Uterus (tissue), 2 donors: ENCODE measurements at regions not wholly inside any gene's neighbourhood (a gene's known extent, or its start where the extent isn't known, plus 50 kb on each side); places are given as distances from the start of the nearest gene placed in this dataset.

Source experiments
- POLR2A ChIP-seq, 2 donors: fragments of 450-650 bp; IDR thresholded peaks; one replicate each; pipeline ENCODE4 v1.6.1; 2016; ENCODE audit warnings: antibody characterized with exemption in 2 of 2, mild to moderate bottlenecking in 1 of 2, moderate library complexity in 1 of 2
- TF ChIP-seq, protein P1 (sequence below), 4 experiments: fragments of 200-600 bp in 2 of 4; fragments of 450-650 bp in 2 of 4; sonication (generic) in 2 of 4; IDR thresholded peaks; one replicate each; pipeline ENCODE4 v1.5.1; 2016 to 2019; ENCODE audit warnings: antibody characterized with exemption in 4 of 4, mild to moderate bottlenecking in 2 of 4, moderate library complexity in 1 of 4

DNA sequence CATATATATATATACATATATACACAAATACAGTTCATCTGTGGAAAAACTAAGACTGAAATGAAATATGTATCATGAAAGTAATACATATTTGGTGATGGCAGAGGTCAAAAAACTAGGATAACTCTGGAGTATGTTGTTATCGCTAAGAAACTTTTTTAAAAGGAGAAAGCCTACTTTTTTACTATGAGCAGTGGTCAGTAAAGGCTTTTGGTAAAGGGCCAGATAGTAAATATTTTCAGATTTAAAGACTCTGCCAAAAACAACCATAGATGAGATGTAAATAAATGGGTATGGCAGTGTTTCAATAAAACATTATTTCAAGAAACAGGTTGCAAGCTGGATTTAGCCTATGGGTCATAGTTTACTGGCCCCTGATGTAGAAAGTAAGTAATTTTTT, 93.8 kb upstream of the TGFBR2 start:
- no peak for TF ChIP-seq POLR2A (IDR thresholded peaks at IDR 0.05)
- TF ChIP-seq, protein P1, sequence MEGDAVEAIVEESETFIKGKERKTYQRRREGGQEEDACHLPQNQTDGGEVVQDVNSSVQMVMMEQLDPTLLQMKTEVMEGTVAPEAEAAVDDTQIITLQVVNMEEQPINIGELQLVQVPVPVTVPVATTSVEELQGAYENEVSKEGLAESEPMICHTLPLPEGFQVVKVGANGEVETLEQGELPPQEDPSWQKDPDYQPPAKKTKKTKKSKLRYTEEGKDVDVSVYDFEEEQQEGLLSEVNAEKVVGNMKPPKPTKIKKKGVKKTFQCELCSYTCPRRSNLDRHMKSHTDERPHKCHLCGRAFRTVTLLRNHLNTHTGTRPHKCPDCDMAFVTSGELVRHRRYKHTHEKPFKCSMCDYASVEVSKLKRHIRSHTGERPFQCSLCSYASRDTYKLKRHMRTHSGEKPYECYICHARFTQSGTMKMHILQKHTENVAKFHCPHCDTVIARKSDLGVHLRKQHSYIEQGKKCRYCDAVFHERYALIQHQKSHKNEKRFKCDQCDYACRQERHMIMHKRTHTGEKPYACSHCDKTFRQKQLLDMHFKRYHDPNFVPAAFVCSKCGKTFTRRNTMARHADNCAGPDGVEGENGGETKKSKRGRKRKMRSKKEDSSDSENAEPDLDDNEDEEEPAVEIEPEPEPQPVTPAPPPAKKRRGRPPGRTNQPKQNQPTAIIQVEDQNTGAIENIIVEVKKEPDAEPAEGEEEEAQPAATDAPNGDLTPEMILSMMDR (IDR thresholded peaks at IDR 0.05): no peak
